ENCODE measurements at regions not wholly inside any gene's neighbourhood (a gene's known extent, or its start where the extent isn't known, plus 50 kb on each side); places are given as distances from the start of the nearest gene placed in this dataset.
"Not testable (repeated sequence)": the region's sequence is repeated elsewhere in the genome, so short reads cannot be mapped to it uniquely, and the experiment has no call there.

DNA sequence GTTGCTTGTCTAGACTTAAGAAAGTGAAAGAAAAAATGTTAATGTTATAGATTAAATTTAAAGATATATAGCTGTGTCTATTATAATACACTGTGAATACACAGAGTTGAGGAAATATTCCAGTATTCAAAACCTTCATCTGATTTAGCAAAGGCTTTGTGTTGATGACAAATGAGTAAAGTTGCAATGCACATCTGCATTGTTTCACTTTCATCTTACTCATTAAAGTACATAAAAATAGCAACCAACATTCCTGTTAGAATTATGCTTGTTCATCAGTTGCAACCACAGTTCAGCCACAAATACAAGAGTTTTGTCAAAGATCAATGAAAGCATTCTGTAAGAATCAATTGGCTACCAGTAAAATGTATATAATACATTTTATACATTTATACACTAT is 346.4 kb upstream of the SLC7A11 start:
- no peaks in the 10 kb centered on the region for H3K79me2 ChIP-seq (ENCODE audit: control insufficient read depth, insufficient read depth, low read length, unreplicated experiment)
- H3K36me3 ChIP-seq (ENCODE audit: insufficient read depth, low read length): no peaks in the 10 kb centered on the region
- no peaks in the 10 kb centered on the region for H3K27me3 ChIP-seq (ENCODE audit: insufficient read depth, low read length)
- H2AFZ ChIP-seq (ENCODE audit: low read length, unreplicated experiment): no peak overlapping the region
- H3K27ac ChIP-seq (ENCODE audit: low read depth, low read length): no peak overlapping the region
- no peak overlapping the region for H3K4me3 ChIP-seq (ENCODE audit: low read depth, low read length)
- no peaks in the 10 kb centered on the region for H3K4me1 ChIP-seq (ENCODE audit: control insufficient read depth, insufficient read depth, low read length, unreplicated experiment)

DNA sequence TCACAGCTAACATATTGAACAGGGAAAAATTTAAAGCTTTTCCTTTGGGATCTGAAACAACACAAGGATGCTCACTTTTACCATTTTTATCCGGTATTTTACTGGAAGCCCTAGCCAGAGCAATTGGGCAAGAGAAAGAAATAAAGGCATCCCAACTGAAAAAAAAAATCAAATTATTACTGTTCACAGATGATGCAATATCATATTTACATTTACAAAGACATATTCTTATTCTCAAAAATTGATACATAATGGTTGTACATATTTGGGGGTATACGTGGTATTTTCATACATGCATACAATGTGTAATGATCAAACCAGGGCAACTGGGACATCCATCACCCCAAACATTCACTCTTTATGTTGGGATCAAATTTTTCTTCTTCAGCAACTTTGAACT is 337.0 kb upstream of the SLC7A11 start:
- no peaks in the 10 kb centered on the region for H3K27me3 ChIP-seq (ENCODE audit: insufficient read depth, low read length)
- no peaks in the 10 kb centered on the region for H3K36me3 ChIP-seq (ENCODE audit: insufficient read depth, low read length)
- H3K4me3 ChIP-seq (ENCODE audit: low read depth, low read length): no peak overlapping the region
- no peaks in the 10 kb centered on the region for H3K4me1 ChIP-seq (ENCODE audit: control insufficient read depth, insufficient read depth, low read length, unreplicated experiment)
- H2AFZ ChIP-seq (ENCODE audit: low read length, unreplicated experiment): no peak overlapping the region
- H3K79me2 ChIP-seq (ENCODE audit: control insufficient read depth, insufficient read depth, low read length, unreplicated experiment): no peaks in the 10 kb centered on the region
- no peak overlapping the region for H3K27ac ChIP-seq (ENCODE audit: low read depth, low read length)

DNA sequence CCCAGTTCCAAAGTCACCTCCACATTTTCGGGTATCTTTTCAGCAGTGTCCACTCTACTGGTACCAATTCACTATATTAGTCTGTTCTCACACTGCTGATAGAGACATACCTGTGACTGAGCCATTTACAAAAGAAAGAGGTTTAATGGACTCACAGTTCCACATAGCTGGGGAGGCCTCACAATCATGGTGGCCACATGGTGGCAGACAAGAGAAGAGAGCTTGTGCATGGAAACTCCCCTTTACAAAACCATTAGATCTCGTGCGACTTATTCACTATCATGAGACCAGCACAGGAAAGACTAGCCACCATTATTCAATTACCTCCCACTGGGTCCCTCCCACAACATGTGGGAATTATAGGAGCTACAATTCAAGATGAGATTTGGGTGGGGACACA is 335.7 kb upstream of the SLC7A11 start:
- H3K79me2 ChIP-seq (ENCODE audit: control insufficient read depth, insufficient read depth, low read length, unreplicated experiment); H3K36me3 ChIP-seq (ENCODE audit: insufficient read depth, low read length); H3K4me3 ChIP-seq (ENCODE audit: low read depth, low read length); H3K27ac ChIP-seq (ENCODE audit: low read depth, low read length); H3K4me1 ChIP-seq (ENCODE audit: control insufficient read depth, insufficient read depth, low read length, unreplicated experiment); H3K27me3 ChIP-seq (ENCODE audit: insufficient read depth, low read length); H2AFZ ChIP-seq (ENCODE audit: low read length, unreplicated experiment): not testable (repeated sequence)

DNA sequence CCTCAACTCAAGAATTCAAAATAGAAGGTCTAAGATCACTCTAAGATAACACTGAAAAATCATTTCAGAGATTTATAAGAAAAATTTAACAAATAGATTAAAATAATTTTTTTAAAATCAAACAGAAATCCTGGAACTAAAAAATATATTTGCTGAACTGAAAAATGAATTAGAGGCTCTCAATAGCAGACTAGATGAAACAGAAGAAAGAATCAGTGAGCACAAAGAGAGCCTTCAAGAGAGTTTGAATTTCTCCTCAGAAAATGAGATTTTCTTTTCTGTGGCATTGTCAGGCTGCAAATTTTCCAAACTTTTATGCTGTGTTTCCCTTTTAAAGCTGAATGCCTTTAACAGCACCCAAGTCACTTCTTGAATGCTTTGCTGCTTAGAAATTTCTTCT is 335.0 kb upstream of the SLC7A11 start:
- Histone ChIP-seq H3K79me2 (ENCODE audit: control insufficient read depth, insufficient read depth, low read length, unreplicated experiment) (no peaks in the 10 kb centered on the region), H2AFZ (ENCODE audit: low read length, unreplicated experiment) (no peak overlapping the region), H3K4me3 (ENCODE audit: low read depth, low read length) (no peak overlapping the region), H3K36me3 (ENCODE audit: insufficient read depth, low read length) (no peaks in the 10 kb centered on the region), H3K27me3 (ENCODE audit: insufficient read depth, low read length) (no peaks in the 10 kb centered on the region), H3K4me1 (ENCODE audit: control insufficient read depth, insufficient read depth, low read length, unreplicated experiment) (no peaks in the 10 kb centered on the region), H3K27ac (ENCODE audit: low read depth, low read length) (no peak overlapping the region)

DNA sequence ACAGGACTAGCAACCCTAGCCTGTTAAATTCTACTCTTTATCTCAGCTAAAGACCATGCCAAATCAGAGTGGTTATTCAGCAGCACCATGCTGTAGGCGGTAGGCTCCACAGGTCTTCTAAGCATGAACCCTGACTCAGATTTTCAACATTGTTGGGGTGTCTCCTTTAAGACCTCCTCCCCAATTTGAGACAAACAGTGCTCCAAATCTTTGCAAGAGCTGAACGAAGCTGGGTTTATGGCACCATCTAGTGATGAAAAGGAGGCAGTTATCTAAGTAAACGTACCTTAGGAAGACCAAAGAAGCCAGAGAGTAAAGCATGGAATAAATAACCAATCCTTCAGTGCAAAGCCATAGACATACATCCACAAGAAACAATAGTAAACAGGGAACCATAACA is 334.5 kb upstream of the SLC7A11 start:
- Histone ChIP-seq H3K27me3 (ENCODE audit: insufficient read depth, low read length) (no peaks in the 10 kb centered on the region), H2AFZ (ENCODE audit: low read length, unreplicated experiment) (no peak overlapping the region), H3K4me3 (ENCODE audit: low read depth, low read length) (no peak overlapping the region), H3K4me1 (ENCODE audit: control insufficient read depth, insufficient read depth, low read length, unreplicated experiment) (no peaks in the 10 kb centered on the region), H3K27ac (ENCODE audit: low read depth, low read length) (no peak overlapping the region), H3K79me2 (ENCODE audit: control insufficient read depth, insufficient read depth, low read length, unreplicated experiment) (no peaks in the 10 kb centered on the region), H3K36me3 (ENCODE audit: insufficient read depth, low read length) (no peaks in the 10 kb centered on the region)

DNA sequence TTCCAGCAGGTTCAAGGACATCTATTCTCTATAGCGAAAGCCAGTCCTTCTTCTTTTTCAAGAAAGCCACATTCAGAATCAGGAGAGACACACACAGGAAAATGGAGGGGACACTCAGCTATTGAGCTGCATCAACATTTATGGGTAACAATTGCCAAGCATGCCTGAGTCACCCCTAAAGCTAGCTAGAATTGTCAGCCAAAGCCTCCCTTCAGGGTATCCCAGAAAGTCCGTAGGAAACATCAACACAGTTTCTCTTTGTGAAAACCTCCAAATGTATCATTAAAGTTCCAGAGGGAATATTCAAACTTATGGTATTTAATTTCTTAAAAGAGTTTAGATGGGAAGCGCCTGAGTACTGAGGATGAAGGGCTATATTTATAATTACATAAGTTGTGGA is 331.1 kb upstream of the SLC7A11 start:
- no peaks in the 10 kb centered on the region for H3K79me2 ChIP-seq (ENCODE audit: control insufficient read depth, insufficient read depth, low read length, unreplicated experiment)
- no peaks in the 10 kb centered on the region for H3K27me3 ChIP-seq (ENCODE audit: insufficient read depth, low read length)
- H3K4me3 ChIP-seq (ENCODE audit: low read depth, low read length): peak overlapping the region; percentile 1
- peak overlapping the region; percentile 37 for H2AFZ ChIP-seq (ENCODE audit: low read length, unreplicated experiment)
- no peak overlapping the region for H3K27ac ChIP-seq (ENCODE audit: low read depth, low read length)
- no peaks in the 10 kb centered on the region for H3K4me1 ChIP-seq (ENCODE audit: control insufficient read depth, insufficient read depth, low read length, unreplicated experiment)
- no peaks in the 10 kb centered on the region for H3K36me3 ChIP-seq (ENCODE audit: insufficient read depth, low read length)

DNA sequence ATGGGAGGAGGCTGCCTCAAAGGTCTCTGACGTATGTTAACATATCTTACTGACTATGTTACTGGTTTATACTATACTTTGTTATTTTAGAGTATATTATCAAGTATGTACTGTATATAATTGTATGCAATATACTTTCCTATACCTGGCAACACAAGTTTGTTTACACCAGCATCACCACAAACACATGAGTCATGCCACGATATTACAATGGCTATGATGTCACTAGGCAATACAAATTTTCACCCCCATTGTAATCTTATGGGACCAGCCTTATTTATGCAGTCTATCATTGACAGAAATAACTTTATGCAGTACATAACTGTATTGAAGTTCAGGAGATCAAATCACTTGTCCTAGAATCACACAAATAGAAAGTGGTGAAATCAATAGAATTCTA is 329.9 kb upstream of the SLC7A11 start:
- H3K4me3 ChIP-seq (ENCODE audit: low read depth, low read length): no peak overlapping the region
- H3K79me2 ChIP-seq (ENCODE audit: control insufficient read depth, insufficient read depth, low read length, unreplicated experiment): no peaks in the 10 kb centered on the region
- H3K27me3 ChIP-seq (ENCODE audit: insufficient read depth, low read length): no peaks in the 10 kb centered on the region
- no peak overlapping the region for H2AFZ ChIP-seq (ENCODE audit: low read length, unreplicated experiment)
- no peak overlapping the region for H3K27ac ChIP-seq (ENCODE audit: low read depth, low read length)
- H3K36me3 ChIP-seq (ENCODE audit: insufficient read depth, low read length): no peaks in the 10 kb centered on the region
- no peaks in the 10 kb centered on the region for H3K4me1 ChIP-seq (ENCODE audit: control insufficient read depth, insufficient read depth, low read length, unreplicated experiment)

DNA sequence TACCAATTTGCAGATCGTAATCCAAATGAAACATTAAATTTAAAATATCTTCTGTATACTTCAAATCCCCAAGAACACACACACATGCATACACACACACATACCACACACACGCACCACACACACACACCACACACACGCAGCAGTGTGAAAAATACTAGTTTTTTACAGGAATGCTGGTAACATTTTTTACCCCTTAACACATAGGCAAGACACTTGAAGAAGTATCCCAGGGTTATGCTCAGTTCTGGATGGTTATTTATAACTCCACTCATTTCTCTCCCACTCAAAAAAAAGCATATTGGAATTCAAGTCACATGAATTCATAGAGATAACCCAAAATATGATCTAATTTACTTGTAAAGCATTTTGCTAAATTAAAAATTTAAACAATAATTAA is 325.5 kb upstream of the SLC7A11 start:
- Histone ChIP-seq H3K4me1 (ENCODE audit: control insufficient read depth, insufficient read depth, low read length, unreplicated experiment) (peaks cover 4% of the 10 kb centered on the region), H2AFZ (ENCODE audit: low read length, unreplicated experiment) (no peak overlapping the region), H3K4me3 (ENCODE audit: low read depth, low read length) (no peak overlapping the region), H3K36me3 (ENCODE audit: insufficient read depth, low read length) (no peaks in the 10 kb centered on the region), H3K27ac (ENCODE audit: low read depth, low read length) (no peak overlapping the region), H3K27me3 (ENCODE audit: insufficient read depth, low read length) (no peaks in the 10 kb centered on the region), H3K79me2 (ENCODE audit: control insufficient read depth, insufficient read depth, low read length, unreplicated experiment) (no peaks in the 10 kb centered on the region)

DNA sequence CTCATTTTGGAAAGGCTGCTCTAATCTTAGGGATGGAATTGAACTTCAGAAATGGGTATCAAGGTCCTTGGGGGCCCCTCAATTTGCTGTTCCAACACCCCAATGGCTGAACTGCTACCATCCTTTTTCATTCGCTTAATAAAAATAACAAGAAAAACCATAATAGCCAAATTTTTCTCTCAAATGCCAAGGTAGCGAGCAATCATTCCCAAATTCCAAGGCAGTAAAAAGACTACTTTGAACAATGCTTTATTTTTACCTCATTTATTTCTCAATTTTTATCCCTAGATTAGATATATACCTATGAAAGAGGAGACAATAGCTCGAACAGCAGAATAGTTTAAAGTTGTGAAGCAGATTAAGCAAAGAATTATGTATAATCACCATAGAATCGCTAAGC is 323.4 kb upstream of the SLC7A11 start:
- Histone ChIP-seq H3K27ac (ENCODE audit: low read depth, low read length) (no peak overlapping the region), H3K36me3 (ENCODE audit: insufficient read depth, low read length) (no peaks in the 10 kb centered on the region), H3K27me3 (ENCODE audit: insufficient read depth, low read length) (no peaks in the 10 kb centered on the region), H3K4me1 (ENCODE audit: control insufficient read depth, insufficient read depth, low read length, unreplicated experiment) (peaks cover 8% of the 10 kb centered on the region), H2AFZ (ENCODE audit: low read length, unreplicated experiment) (no peak overlapping the region), H3K4me3 (ENCODE audit: low read depth, low read length) (no peak overlapping the region), H3K79me2 (ENCODE audit: control insufficient read depth, insufficient read depth, low read length, unreplicated experiment) (no peaks in the 10 kb centered on the region)

DNA sequence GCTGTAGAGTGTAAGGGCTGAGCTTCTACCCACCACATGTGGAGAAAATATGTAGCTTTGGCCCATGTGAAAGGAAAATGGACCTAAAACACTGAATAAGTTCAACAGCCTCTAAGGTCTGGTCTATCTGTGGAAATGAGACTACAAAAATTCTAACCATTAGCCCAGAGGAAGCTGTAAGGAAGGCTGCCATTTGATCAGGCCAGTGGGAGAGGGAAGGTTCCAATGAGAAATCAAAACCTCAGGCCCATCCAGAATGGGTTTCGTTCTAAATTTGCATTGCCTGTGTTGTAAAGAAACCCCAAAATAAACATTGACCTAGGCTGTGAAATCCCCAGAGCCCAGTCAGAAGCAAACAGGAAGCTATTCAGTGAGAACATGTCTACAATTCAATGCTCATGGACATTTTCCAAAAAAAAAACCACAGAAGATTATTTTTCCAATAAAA is 320.4 kb upstream of the SLC7A11 start:
- no peak overlapping the region for H3K4me3 ChIP-seq (ENCODE audit: low read depth, low read length)
- H2AFZ ChIP-seq (ENCODE audit: low read length, unreplicated experiment): peak overlapping the region; percentile 87
- peaks cover 4% of the 10 kb centered on the region; the same call in 1 of the 2 replicates for H3K27me3 ChIP-seq (ENCODE audit: insufficient read depth, low read length)
- H3K79me2 ChIP-seq (ENCODE audit: control insufficient read depth, insufficient read depth, low read length, unreplicated experiment): no peaks in the 10 kb centered on the region
- H3K36me3 ChIP-seq (ENCODE audit: insufficient read depth, low read length): no peaks in the 10 kb centered on the region
- H3K4me1 ChIP-seq (ENCODE audit: control insufficient read depth, insufficient read depth, low read length, unreplicated experiment): peaks cover 8% of the 10 kb centered on the region
- peak overlapping the region; percentile 33; the same call in 1 of the 2 replicates for H3K27ac ChIP-seq (ENCODE audit: low read depth, low read length)

DNA sequence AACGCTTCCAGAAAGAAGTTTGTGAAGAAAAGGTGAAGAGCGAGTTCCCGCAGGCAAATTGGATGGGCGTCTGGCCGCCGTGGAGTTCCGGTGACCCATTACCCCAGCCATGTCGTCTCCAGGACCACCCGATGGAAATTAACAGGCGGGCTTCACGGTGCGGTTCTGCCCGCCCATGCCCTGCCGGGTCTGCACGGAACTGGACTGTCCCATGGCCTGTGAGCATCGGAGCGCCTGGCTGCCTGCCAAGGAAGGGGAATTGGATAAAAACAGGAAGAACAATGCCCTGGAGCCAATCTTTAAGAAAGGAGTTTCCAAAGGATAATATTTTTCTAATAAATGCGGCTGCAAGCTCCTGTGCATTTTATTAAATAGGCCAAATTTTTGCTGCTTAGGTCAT is 319.8 kb upstream of the SLC7A11 start:
- Histone ChIP-seq H3K36me3 (ENCODE audit: insufficient read depth, low read length) (no peaks in the 10 kb centered on the region), H3K4me3 (ENCODE audit: low read depth, low read length) (no peak overlapping the region), H3K79me2 (ENCODE audit: control insufficient read depth, insufficient read depth, low read length, unreplicated experiment) (no peaks in the 10 kb centered on the region), H3K4me1 (ENCODE audit: control insufficient read depth, insufficient read depth, low read length, unreplicated experiment) (peaks cover 8% of the 10 kb centered on the region), H2AFZ (ENCODE audit: low read length, unreplicated experiment) (no peak overlapping the region), H3K27ac (ENCODE audit: low read depth, low read length) (no peak overlapping the region), H3K27me3 (ENCODE audit: insufficient read depth, low read length) (peaks cover 4% of the 10 kb centered on the region; the same call in 1 of the 2 replicates)
